GM10248 (cell line): ENCODE measurements at regions not wholly inside any gene's neighbourhood (a gene's known extent, or its start where the extent isn't known, plus 50 kb on each side); places are given as distances from the start of the nearest gene placed in this dataset.

Source experiments
- CTCF ChIA-PET: fragments of 300-600 bp; sonication (Branson Sonifier 250); formaldehyde crosslinking; extraction: SDS; loops from one replicate; lab custom pipeline; 2021; ENCODE audit warnings: antibody characterized with exemption; lab: Yijun Ruan, JAX
- POLR2A ChIA-PET: fragments of 350-650 bp; sonication (Branson Sonifier 250); formaldehyde crosslinking; extraction: SDS; loops from one replicate; lab custom pipeline; 2020; ENCODE audit warnings: antibody characterized with exemption; lab: Yijun Ruan, JAX
- DNase-seq: peaks from one replicate; pipeline ENCODE4 v3.0.0; 2012; ENCODE audit errors: extremely low spot score
- TF ChIP-seq, protein P1 (sequence below): IDR thresholded peaks from 2 replicates; pipeline ENCODE4 v1.5.1; 2012; ENCODE audit warnings: mild to moderate bottlenecking, low read depth; ENCODE audit errors: extremely low read depth, missing control alignments, control extremely low read depth

DNA sequence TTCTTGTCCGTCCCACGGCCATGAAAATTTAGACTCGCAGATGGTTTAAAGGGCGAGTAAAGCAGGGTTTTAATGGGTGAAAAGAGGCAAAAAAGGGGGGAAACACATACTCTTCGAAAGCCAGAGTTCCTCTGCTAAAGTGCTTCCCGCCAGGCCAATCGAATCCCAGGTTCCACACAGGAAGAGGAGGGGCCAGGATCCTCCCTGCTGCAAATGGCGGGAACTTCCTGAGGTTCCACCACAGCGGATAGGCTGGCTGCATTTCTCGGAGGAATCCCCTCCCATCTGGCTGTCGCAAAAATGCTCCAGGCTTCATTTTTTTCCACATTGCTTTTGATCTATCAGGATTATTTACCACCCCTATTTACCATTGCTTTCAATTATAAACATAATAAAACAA is 670.1 kb upstream of the CA10 start:
- CTCF ChIA-PET, result no interaction called here
- POLR2A ChIA-PET, result no interaction called here
- DNase-seq, result no peak
- TF ChIP-seq, protein P1, sequence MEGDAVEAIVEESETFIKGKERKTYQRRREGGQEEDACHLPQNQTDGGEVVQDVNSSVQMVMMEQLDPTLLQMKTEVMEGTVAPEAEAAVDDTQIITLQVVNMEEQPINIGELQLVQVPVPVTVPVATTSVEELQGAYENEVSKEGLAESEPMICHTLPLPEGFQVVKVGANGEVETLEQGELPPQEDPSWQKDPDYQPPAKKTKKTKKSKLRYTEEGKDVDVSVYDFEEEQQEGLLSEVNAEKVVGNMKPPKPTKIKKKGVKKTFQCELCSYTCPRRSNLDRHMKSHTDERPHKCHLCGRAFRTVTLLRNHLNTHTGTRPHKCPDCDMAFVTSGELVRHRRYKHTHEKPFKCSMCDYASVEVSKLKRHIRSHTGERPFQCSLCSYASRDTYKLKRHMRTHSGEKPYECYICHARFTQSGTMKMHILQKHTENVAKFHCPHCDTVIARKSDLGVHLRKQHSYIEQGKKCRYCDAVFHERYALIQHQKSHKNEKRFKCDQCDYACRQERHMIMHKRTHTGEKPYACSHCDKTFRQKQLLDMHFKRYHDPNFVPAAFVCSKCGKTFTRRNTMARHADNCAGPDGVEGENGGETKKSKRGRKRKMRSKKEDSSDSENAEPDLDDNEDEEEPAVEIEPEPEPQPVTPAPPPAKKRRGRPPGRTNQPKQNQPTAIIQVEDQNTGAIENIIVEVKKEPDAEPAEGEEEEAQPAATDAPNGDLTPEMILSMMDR, result no peak

DNA sequence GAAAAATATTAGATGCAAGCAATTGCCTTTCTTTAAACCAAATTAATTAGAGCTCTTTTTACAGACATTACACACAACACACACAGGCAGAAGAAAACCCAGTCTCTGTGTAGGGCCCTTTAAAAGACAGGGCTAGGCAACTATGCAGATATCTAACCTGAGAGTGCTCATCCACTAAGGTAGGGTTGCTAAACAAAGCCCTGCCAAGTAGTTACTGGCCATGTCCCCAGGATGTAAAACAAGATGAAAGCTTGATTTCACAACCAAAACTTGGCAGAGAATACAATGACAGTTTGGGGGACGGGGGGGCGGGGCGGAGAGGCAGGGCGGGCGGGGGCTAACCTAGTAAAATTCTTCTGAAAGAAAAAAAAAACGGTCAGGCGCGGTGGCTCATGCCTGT is 669.0 kb upstream of the CA10 start:
- POLR2A ChIA-PET, result no interaction called here
- TF ChIP-seq, protein P1, result no peak
- no peak for DNase-seq
- CTCF ChIA-PET, result no interaction called here

DNA sequence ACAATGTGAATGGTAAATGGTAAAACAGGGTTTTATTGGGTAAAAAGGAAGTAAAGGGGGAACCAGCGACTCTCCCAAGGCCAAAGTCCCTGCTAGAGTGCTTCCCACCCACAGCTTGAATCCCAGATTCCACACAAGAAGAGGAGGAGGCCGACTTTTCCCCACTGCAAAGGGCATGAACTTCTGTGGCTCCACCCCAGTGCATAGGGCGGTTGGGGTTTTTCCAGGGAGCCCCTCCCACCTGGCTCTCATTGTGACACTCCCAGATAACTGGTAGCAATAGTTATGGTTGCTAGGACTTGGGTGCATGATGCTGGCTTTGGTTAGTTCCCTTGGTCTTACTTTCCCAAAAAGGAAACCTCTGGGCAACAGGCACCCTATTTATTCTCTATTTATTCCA is 666.0 kb upstream of the CA10 start:
- POLR2A ChIA-PET, result no interaction called here
- CTCF ChIA-PET, result interaction anchor here (1.2 kb wide), 1 partner anchor 19 kb away, joined by 3 read pairs; no protein-coding TSS in a partner anchor
- TF ChIP-seq, protein P1, result no peak
- no peak for DNase-seq

DNA sequence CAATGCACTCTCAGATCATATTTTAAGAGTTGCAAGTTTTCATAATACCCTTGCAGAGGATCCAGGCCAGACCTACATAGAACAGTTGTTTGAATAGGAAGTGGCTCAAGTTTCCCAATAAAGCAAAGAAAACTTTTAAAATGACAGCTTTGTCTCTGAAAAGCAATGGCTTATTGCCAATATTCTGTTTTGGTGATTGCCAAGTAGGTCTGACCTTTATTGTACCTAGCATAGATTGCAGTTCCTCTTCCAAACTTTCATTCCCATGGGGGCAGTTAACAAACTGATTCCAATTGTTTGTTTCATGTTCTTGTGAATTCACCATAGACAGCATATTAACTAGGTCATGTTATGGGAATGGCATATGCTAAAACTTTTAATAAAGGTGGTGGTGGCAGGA is 664.6 kb upstream of the CA10 start:
- no peak for DNase-seq
- TF ChIP-seq, protein P1, result no peak
- CTCF ChIA-PET, result no interaction called here
- POLR2A ChIA-PET, result no interaction called here

DNA sequence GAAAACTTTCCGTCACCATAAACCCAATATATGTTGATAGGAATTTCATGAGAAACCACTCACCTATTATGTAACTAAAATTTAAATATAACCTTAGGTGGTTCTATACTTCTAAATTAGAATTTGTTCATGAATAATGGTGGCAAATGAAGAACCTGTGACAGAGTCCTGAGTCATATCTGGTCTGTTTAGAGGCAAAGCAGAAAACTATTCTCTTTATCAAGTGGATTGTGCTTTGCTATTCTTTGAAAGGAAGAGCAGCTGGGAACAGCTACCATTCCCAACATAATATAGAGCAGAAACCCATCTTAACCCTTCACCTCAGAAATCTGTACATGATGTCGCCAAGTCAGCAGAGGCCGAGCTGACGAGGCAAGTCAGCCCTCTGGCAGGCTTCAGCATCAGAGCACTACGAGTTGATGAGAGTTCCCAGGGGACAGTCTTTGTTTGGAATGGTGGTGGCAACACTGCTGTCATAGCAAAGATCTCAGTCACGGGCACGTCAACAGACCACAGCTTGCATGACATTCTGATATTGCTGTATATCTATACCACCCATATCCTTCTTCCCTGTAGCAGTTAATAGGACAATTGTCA is 631.9 kb upstream of the CA10 start:
- TF ChIP-seq, protein P1, result no peak
- DNase-seq, result no peak
- ChIA-PET POLR2A (no interaction called here), CTCF (no interaction called here)

DNA sequence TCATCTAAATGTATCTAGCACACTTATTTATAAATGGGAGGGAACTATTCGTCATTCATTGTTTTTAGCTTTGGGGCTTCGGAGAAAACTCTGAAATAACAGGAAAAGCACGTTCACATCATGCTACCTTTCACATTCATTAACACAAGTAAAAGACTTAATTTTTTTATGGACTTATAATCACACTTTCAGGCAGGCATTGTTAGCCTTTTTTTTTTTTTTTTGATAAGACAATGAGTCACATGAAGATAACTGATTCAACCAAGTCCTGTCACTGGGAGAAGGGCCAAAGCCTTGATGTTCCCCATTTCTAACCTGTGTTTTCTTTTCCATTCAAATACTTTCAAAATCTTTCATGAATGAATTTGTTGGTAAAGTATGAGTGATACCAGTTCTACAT is 631.3 kb upstream of the CA10 start:
- no peak for DNase-seq
- ChIA-PET CTCF (no interaction called here), POLR2A (no interaction called here)
- TF ChIP-seq, protein P1, result no peak
